OCI-M2 (cell line): ENCODE measurements at regions not wholly inside any gene's neighbourhood (a gene's known extent, or its start where the extent isn't known, plus 50 kb on each side); places are given as distances from the start of the nearest gene placed in this dataset.
A peak's percentile ranks its signal among the peaks of the same experiment; 100 is the strongest.

Experiments used
- DNase-seq: peaks from one replicate; lab custom pipeline; 2025; ENCODE audit not compliant: unreplicated experiment; lab: John Stamatoyannopoulos, UW

GRCh38 chr13:76523740-76524340 is 362.4 kb downstream of the KCTD12 start:
- no peak for DNase-seq

DNA sequence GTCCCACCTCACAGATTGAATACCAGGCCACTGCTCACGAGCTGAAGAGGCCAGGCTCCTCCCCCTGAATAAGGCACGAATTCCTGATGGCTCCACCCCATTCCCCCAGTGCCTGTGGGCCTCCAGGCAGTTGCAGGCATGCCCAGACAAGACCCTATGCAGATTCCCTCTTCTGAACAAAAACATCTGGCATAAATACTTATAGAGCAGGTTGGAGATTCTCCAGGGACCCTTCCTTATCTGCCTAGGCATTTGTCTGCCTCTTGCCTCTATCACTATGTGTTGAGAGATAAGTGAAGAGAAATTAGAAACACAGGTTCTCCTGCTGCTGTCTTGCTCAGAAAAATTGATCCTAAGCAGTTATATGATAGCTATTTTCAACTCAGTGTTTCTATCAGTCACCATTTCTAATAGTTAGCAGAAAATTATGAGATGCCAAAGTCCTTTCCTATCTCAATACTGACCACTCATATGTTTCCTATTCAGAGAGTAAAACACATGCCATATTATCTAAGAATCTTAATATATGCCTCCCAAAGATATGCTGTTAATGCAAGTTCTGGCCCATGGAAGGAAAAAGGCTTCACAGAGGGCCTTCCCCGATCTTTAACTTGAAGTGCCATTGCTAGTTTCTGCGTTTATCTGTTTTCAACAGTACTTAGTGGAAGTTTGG is 364.0 kb downstream of the KCTD12 start:
- DNase-seq = no peak

GRCh38 chr13:76519685-76520084 is 366.5 kb downstream of the KCTD12 start:
- no peak for DNase-seq

DNA sequence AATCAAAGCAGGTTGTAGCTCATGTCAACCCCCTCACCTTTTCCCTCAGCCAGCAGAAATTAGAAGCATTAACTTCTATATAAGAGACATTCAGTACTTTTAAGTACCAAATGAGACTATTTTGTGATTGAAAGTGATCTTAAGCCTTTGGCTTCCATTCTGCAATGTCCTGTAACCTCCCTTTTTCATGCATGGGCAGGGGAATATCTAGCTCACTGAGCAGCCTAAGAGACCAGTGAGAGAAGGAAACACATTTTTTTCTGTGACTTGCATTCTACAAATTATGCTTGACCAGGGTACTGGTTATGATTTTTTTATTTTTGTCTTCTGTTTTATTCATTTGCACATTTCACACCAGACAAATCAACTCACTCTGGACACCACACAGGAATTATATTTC is 369.6 kb downstream of the KCTD12 start:
- DNase-seq = no peak

DNA sequence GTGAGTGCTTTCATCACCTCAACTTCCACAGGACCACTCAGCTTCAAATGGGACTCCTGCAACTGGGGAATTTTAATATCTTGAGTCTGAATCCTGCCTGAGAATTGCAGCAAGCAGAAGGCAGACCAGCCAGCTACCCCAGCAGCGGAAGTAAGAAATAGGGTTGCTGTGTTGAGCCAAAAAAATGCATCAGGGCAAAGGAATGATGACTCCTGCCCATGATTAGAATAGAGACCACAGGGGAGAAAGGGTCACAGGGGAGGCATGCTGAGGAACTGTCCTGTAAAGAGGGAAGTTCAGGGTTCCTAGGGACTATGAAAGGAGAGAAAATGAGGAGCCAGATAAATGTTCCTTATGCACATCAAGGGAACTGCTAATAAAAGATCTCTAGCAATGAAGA is 370.2 kb downstream of the KCTD12 start:
- DNase-seq = no peak

GRCh38 chr13:76512721-76513145 is 373.5 kb downstream of the KCTD12 start:
- DNase-seq = no peak

DNA sequence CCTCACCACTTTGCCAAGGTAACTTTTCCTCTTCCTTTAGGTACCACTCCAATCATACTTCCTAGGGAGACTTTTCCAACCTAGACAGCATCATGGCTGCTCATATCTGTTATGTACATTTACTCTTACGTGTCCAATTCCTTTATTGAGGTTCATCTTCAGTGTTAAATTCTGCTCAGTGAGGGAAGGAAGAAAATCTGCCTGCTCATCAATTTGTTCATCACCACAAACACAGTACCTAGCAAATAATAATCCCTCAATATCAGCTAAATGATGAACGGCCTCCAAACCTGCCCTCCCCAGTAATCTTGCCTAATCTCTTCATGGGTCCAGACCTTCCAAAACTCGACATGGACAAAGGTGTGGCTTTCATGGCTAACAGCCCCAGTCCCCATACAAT is 380.8 kb downstream of the KCTD12 start:
- no peak for DNase-seq

DNA sequence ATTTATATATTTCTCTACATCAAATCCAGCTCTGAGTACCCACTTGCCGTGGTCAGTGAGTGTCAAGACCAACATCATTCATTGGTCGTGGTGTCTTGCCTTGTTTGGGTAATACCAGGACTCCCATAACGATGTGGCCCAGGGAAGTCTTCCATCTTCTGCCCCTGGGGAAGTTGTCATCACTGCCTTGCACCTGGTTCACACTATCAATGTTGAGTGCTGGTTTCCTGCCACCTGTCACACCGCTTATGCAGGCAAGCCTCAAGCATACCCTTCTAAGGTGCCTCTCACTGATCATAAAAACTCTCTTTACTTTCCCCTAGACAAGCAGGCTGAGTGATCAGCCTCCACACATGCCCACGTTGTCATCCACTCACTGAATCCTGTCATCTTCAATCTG is 382.4 kb downstream of the KCTD12 start:
- DNase-seq = no peak

DNA sequence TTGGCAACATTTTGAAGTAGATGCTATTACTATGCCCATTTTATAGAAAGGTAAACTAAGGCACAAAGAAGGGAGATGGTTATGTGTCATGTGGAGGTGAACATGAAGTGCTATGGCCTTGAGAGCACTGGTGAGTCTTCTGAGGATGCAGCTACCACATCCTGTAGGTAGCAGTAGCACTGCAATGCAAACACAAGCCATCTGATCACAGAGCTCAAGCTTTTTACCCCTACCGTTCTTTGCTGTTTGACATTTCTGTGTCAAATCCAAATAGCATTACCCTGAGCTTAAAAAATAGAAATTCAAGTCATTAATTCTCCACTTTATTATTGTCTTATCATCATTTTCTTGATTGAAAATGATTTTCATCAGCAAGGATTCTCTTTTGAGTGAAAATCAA is 382.9 kb downstream of the KCTD12 start:
- DNase-seq = no peak

- no peak for DNase-seq
Observed at GRCh38 chr13:76500894-76501293, 385.3 kb downstream of the KCTD12 start.

DNA sequence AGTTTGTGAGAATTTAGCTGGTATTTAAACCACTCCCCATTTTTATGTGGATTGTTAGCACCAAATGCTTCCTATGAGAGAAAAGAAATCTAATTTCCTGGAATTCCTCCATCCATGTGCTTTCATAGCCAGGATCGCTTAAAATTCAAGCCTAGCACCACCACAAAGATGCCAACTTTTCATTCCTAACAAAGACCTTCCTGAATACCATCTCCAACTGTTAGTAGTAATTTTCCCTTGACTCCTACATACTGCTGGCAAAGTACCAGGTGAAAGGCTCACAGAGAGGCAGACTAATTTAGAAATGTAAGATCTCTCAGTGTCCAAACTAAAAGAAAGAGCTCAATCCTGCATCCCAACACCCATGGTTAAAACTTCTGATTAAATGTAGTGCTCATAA is 386.3 kb downstream of the KCTD12 start:
- no peak for DNase-seq

- no peak for DNase-seq
Observed at GRCh38 chr13:76489274-76489673, 396.9 kb downstream of the KCTD12 start.

DNA sequence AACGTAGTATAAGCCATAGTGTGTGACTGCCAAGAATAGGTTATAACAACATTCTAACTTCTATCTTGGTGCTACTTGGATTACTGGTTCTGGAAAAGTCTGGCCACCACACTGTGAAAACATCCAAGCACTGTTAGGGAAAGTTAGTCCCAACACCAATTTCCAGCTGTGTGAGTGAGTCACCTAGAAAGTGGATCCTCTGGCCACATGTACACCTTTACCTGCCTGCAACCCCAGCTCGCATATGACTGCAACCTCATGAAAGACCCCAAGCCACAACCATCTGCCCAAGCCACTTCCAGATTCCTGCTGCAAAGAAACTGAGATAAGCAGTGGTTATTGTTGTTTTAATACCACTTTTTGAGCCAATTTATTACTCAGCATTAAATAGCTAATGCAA is 404.5 kb downstream of the KCTD12 start:
- no peak for DNase-seq

DNA sequence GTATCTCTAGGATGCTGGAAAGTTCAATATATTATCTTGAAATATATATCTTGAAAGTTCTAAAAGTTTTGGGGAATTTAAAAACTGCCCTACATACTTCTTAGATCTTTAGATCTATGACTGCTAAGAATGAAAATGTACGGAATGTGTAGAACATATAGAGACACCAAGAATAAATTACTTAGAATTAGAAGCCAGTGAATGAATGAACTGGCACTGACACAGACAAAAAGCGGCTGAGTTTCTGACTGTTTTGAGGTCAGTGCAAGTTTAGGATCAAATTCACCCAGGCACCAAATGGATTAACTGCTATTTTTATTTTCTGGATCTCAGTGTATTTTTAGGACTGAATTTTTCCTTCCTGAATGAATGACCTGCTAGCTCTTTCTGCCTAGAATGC is 411.2 kb downstream of the KCTD12 start:
- no peak for DNase-seq

GRCh38 chr13:76474356-76474755 is 411.8 kb downstream of the KCTD12 start:
- no peak for DNase-seq

GRCh38 chr13:76473552-76474134 is 412.6 kb downstream of the KCTD12 start:
- peak; percentile 8 for DNase-seq

GRCh38 chr13:76472916-76473315 is 413.3 kb downstream of the KCTD12 start:
- DNase-seq = peak; percentile 33

GRCh38 chr13:76471486-76471885 is 414.7 kb downstream of the KCTD12 start:
- DNase-seq = no peak

DNA sequence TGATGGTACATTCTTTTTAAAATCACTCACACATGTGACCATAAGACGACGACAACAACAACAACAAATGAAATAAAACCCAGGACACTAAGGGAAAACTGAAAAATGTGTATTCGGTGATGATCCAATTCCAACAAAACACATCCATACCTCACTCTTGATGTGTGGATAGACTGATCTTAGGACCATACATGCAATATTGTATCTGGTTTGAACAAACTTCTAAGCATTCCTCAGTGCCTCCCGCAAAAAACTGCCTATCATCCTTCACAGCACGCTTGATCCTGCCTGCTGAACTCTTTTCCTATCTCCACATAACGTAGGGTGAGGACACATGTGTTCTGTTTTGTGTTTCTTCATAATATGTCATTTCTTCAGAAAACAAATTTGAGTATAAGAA is 415.2 kb downstream of the KCTD12 start:
- DNase-seq = no peak

GRCh38 chr13:76466043-76466442 is 420.2 kb downstream of the KCTD12 start:
- DNase-seq = no peak

DNA sequence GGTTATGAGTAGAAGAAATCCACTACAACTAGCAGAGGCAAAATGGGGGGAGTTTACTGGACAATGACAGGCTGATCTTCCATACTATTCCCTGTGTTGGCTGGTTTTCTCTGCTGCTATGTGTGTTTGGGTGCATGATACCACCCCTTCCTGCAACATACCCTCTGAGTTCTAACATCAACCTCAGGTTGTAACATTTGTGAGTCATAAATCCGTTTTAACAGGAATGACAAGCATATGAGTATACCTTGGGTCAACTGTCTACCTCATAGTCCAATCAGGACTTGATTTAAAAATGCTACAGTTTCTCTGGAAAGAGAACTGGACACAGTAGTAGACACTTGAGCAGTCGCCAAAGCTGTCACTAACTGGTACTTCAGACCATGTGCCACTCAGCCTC is 422.9 kb downstream of the KCTD12 start:
- DNase-seq = no peak

GRCh38 chr13:76461999-76462398 is 424.2 kb downstream of the KCTD12 start:
- DNase-seq = no peak

DNA sequence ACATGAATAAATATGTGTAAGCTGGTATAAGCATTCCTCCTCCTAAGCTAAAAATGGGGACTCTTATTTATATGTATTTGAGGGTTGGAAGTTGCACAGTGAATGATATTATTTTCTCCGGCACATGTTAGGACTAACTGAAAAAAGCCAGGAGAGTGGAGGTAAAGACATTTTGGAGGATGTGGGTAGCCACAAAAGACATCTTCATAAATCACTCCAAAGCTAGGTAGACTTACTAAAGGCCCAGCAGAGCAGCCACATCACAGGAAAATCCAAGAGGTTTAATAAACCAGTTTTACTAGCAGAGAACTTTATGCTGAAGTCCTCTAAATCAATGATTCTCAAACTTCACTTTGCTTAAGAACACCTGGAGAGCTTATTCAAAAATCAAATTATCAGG is 424.7 kb downstream of the KCTD12 start:
- no peak for DNase-seq
